HG03159 (cell line): ENCODE measurements at regions not wholly inside any gene's neighbourhood (a gene's known extent, or its start where the extent isn't known, plus 50 kb on each side); places are given as distances from the start of the nearest gene placed in this dataset.

Experiments
- ATAC-seq: cut with Tn5 transposase; IDR thresholded peaks from one replicate; pipeline ENCODE4 v1.9.1; 2021; ENCODE audit warnings: mild to moderate bottlenecking, moderate library complexity; ENCODE audit not compliant: unreplicated experiment

- ATAC-seq: no peak
Observed at GRCh38 chr16:73183611-73184092, 135.7 kb upstream of the ZFHX3 start.

- ATAC-seq: no peak
Observed at GRCh38 chr16:73179705-73180331, 131.9 kb upstream of the ZFHX3 start.

- no peak for ATAC-seq
Observed at GRCh38 chr16:73177729-73178295, 129.9 kb upstream of the ZFHX3 start.

GRCh38 chr16:73176577-73177013 lies 128.7 kb upstream of the ZFHX3 start:
- ATAC-seq: no peak

- no peak for ATAC-seq
Observed at GRCh38 chr16:73172973-73173709, 125.2 kb upstream of the ZFHX3 start.

- ATAC-seq: no peak
Observed at GRCh38 chr16:73172241-73172972, 124.5 kb upstream of the ZFHX3 start.

GRCh38 chr16:73171901-73172240 lies 123.9 kb upstream of the ZFHX3 start:
- ATAC-seq: no peak

GRCh38 chr16:73171380-73171779 lies 123.5 kb upstream of the ZFHX3 start:
- no peak for ATAC-seq

GRCh38 chr16:73170612-73171038 lies 122.7 kb upstream of the ZFHX3 start:
- ATAC-seq: no peak

GRCh38 chr16:73166947-73167550 lies 119.1 kb upstream of the ZFHX3 start:
- ATAC-seq: no peak

- no peak for ATAC-seq
Observed at GRCh38 chr16:73166441-73166851, 118.5 kb upstream of the ZFHX3 start.

GRCh38 chr16:73163238-73163815 lies 115.4 kb upstream of the ZFHX3 start:
- no peak for ATAC-seq

- ATAC-seq: no peak
Observed at GRCh38 chr16:73161977-73162376, 114.0 kb upstream of the ZFHX3 start.

- ATAC-seq: no peak
Observed at GRCh38 chr16:73159296-73159695, 111.4 kb upstream of the ZFHX3 start.

GRCh38 chr16:73157861-73158260 lies 109.9 kb upstream of the ZFHX3 start:
- ATAC-seq: no peak

GRCh38 chr16:73154063-73154870 lies 106.3 kb upstream of the ZFHX3 start:
- ATAC-seq: no peak

- no peak for ATAC-seq
Observed at GRCh38 chr16:73152386-73153125, 104.6 kb upstream of the ZFHX3 start.

- ATAC-seq: no peak
Observed at GRCh38 chr16:73151941-73152340, 104.0 kb upstream of the ZFHX3 start.

- no peak for ATAC-seq
Observed at GRCh38 chr16:73151225-73151624, 103.3 kb upstream of the ZFHX3 start.
